Sigmoid colon (tissue), 4 donors: ENCODE measurements at regions not wholly inside any gene's neighbourhood (a gene's known extent, or its start where the extent isn't known, plus 50 kb on each side); places are given as distances from the start of the nearest gene placed in this dataset.

ENCODE experiments used
- CTCF ChIP-seq, 4 experiments: fragments of 450-650 bp in 3 of 4; fragments of 200-600 bp in 1 of 4; IDR thresholded peaks; one replicate each; pipeline ENCODE4 v1.5.1; 2016 to 2019; ENCODE audit warnings: antibody characterized with exemption in 4 of 4, mild to moderate bottlenecking in 3 of 4, moderate library complexity in 2 of 4
- POLR2A ChIP-seq, 2 donors: fragments of 450-650 bp; IDR thresholded peaks; one replicate each; pipeline ENCODE4 v1.6.1; 2016; ENCODE audit warnings: antibody characterized with exemption in 2 of 2, mild to moderate bottlenecking in 2 of 2, moderate library complexity in 2 of 2
- POLR2AphosphoS5 ChIP-seq, 4 donors: sonication (generic); formaldehyde crosslinking; IDR thresholded peaks; one replicate each; pipeline ENCODE4 v1.6.1; 2017; ENCODE audit warnings: antibody characterized with exemption in 4 of 4

GRCh38 chr7:53470336-53470970 is 435.0 kb downstream of the POM121L12 start:
- TF ChIP-seq CTCF (IDR thresholded peaks at IDR 0.05) = no peak
- TF ChIP-seq POLR2A (IDR thresholded peaks at IDR 0.05) = no peak
- TF ChIP-seq POLR2AphosphoS5 (IDR thresholded peaks at IDR 0.05) = no peak
